ENCODE measurements at regions not wholly inside any gene's neighbourhood (a gene's known extent, or its start where the extent isn't known, plus 50 kb on each side); places are given as distances from the start of the nearest gene placed in this dataset.

DNA sequence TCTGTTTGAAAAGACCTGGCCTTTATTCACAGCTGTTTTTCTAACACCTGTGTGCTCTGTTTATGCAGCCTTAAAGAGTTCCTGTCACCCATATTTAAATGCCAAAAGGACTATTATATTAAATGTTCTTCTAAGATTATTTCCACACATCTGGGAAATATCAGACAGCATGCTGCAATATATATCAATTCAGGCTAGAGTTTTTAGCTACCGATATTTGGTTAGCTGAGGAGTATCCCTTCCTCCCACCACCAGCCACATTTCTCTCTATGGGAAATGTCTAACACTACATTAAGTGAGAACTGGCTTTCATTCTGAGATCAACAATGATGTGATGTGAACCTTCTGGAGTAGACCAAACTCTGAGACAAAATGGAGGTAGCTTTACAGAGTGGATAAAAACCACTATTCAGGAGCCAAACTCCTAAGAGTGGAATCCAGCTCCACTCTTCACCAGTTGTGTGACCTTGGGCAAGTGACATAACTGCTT is 509.2 kb downstream of the ZNF608 start:
- Histone ChIP-seq H3K9me3 (peaks cover 0 to 5% (median 0%) of the 10 kb centered on the region in 4 donors), H3K4me3 (no peak overlapping the region), H3K4me1 (no peaks in the 10 kb centered on the region), H3K27me3 (no peaks in the 10 kb centered on the region), H3K27ac (no peak overlapping the region), H3K36me3 (no peaks in the 10 kb centered on the region)
- TF ChIP-seq, protein P1, sequence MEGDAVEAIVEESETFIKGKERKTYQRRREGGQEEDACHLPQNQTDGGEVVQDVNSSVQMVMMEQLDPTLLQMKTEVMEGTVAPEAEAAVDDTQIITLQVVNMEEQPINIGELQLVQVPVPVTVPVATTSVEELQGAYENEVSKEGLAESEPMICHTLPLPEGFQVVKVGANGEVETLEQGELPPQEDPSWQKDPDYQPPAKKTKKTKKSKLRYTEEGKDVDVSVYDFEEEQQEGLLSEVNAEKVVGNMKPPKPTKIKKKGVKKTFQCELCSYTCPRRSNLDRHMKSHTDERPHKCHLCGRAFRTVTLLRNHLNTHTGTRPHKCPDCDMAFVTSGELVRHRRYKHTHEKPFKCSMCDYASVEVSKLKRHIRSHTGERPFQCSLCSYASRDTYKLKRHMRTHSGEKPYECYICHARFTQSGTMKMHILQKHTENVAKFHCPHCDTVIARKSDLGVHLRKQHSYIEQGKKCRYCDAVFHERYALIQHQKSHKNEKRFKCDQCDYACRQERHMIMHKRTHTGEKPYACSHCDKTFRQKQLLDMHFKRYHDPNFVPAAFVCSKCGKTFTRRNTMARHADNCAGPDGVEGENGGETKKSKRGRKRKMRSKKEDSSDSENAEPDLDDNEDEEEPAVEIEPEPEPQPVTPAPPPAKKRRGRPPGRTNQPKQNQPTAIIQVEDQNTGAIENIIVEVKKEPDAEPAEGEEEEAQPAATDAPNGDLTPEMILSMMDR (IDR thresholded peaks at IDR 0.05): no peak
- TF ChIP-seq POLR2A (IDR thresholded peaks at IDR 0.05): no peak
- no peak for DNase-seq

DNA sequence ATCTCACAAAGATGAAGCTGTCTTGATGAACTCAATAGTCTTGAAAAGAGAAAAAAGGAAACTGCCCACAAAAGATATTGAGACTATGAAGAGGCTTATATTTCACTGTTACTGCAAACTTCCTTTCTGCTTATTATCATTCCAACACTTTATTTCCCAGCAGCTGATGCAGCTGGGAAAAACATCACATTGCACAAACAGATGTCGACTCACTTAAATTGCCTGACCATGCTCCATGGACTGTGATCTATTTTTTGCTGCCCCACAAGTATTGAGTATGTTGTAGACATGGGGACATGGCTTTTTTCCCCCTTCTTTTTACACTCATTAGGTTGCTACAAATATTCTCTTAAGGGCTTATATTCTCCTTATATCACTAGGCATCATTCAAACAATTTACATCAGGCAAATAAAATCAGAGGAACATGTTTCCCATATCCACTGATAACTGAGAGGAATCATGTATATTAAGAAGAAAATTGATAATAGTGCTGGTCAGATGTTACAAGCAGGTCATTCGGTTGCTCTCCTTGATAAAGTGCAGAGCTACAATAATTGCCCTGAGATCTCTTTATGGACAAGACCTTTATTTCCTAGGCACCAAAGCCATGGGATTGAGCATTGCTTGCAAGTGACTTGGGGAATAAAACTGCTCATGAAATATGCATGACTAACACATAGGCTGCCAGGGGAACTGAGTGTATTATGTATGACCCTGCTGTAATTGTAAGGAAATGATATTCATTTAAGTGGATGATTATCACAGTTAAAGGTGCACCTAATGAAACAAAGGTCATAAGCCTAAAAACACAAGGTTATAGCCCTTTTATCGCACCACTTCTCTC is 509.9 kb downstream of the ZNF608 start:
- H3K9me3 ChIP-seq: peaks cover 0 to 5% (median 0%) of the 10 kb centered on the region in 4 donors
- H3K36me3 ChIP-seq: no peaks in the 10 kb centered on the region
- H3K4me3 ChIP-seq: no peak overlapping the region
- no peaks in the 10 kb centered on the region for H3K4me1 ChIP-seq
- H3K27ac ChIP-seq: no peak overlapping the region
- TF ChIP-seq, protein P1 (IDR thresholded peaks at IDR 0.05): no peak
- no peak for DNase-seq
- H3K27me3 ChIP-seq: no peaks in the 10 kb centered on the region

DNA sequence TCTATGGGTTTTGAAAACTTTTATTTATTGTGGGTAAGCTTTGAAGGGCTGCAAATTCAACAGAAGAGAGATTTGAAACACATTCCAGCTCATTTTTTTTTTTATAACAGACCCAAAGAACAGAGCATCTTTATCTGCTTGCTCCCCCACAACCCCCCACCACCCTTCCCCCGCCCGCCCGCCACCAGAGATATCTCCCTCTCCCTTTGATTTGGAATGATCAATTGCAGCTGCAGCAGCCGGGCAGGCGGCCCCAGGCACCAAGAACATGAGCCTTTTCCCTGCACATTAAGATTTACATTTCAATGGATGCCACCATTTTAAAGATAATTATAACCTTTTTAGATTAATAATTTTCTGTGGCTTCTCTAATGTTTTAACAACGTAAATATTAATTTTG is 510.9 kb downstream of the ZNF608 start:
- no peaks in the 10 kb centered on the region for H3K36me3 ChIP-seq

DNA sequence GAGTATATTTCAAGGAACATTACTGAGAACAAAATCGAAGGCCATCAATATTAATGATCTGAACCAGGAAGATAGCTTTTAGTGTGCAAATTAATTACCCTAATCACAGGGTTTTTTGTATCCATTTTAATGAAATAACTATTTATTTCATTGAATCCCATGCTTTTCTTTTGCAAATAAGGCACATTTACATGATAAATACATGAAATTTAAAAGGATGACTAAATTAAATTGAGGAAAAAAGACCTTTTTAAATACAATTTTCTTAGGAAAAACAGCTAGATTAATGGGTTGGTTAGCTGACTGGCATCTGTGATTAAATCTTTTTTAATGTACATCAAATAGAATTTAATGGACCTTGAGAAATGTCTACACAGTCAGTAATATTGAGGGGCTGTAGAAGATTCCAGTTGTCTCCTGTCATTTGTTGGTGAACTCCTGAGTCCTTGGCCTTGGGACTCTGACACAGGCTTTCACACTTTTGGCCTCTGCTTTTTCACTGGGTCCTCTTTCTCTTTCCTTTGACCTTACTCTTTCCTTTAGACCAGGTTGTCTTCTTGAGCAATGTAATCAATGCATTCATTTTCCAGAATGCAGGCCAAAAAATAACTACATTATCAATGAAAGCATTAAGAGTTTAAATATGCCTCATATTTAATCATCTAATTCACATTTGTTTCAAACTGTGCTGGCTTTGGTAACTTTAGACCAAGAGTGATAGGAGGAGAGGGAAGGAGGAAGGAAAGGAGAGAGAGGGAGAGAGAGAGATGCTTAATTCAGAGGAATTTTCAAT is 511.5 kb downstream of the ZNF608 start:
- H3K4me3 ChIP-seq: no peak overlapping the region
- no peaks in the 10 kb centered on the region for H3K36me3 ChIP-seq
- no peak overlapping the region for H3K27ac ChIP-seq
- no peaks in the 10 kb centered on the region for H3K27me3 ChIP-seq
- no peak for TF ChIP-seq POLR2A (IDR thresholded peaks at IDR 0.05)
- TF ChIP-seq, protein P1 (IDR thresholded peaks at IDR 0.05): no peak
- no peaks in the 10 kb centered on the region for H3K4me1 ChIP-seq
- H3K9me3 ChIP-seq: peaks cover 0 to 5% (median 0%) of the 10 kb centered on the region in 4 donors
- DNase-seq: no peak

More for the DNA sequence above, 510.9 kb downstream of the ZNF608 start:
- Histone ChIP-seq H3K9me3 (peaks cover 0 to 5% (median 0%) of the 10 kb centered on the region in 4 donors), H3K4me3 (no peak overlapping the region), H3K4me1 (no peaks in the 10 kb centered on the region), H3K27ac (no peak overlapping the region), H3K27me3 (no peaks in the 10 kb centered on the region)
- TF ChIP-seq, protein P1 (IDR thresholded peaks at IDR 0.05): no peak
- no peak for TF ChIP-seq POLR2A (IDR thresholded peaks at IDR 0.05)
- DNase-seq: no peak

DNA sequence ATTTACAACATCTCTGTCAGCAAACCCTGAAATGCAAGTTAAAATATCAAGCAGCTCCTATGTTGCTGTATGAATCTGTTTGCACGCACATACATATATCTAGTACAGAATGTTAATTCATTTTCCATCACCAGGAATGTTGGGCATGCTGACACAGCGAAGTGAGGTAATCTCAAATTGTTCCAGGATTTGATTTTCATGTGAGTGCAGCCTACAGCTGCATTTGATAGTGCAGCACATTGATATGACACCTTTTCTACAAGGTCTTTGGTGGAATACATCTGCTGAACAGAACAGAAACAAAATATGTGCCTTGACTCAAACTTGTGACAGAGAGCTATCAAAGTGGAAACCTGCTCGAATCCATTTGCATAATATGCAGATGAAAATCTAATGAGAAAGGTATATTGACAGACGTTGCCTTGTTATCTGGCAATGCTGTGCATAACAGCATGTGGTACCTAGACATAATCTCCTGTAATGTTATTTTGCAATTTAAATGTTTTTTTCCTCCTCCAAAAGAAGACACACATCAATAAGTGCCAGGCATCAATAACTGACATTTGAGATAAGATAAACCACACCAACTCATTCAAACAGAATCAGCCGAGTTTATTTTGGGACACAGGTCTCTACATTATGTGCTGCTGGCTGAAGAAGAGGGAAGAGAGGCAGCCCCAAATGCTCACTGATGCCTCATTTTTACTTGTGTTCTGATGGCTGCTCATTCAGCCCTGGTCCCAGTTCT is 512.2 kb downstream of the ZNF608 start:
- DNase-seq: no peak
- Histone ChIP-seq H3K4me1 (no peaks in the 10 kb centered on the region), H3K27ac (no peak overlapping the region), H3K36me3 (no peaks in the 10 kb centered on the region), H3K27me3 (no peaks in the 10 kb centered on the region), H3K9me3 (no peaks in the 10 kb centered on the region), H3K4me3 (no peak overlapping the region)
- TF ChIP-seq, protein P1 (IDR thresholded peaks at IDR 0.05): no peak
